Stomach (tissue), 8 donors: ENCODE measurements at regions not wholly inside any gene's neighbourhood (a gene's known extent, or its start where the extent isn't known, plus 50 kb on each side); places are given as distances from the start of the nearest gene placed in this dataset.
A peak's percentile ranks its signal among the peaks of the same experiment; 100 is the strongest.

Source experiments
- DNase-seq, 2 donors: peaks; one replicate each; pipeline versions ENCODE4 v3.0.0 to v3.0.0-alpha.2; 2013 to 2019
- H3K27ac ChIP-seq, 5 donors: fragments of 200-600 bp in 4 of 5; sonication (generic) in 4 of 5; one replicate each; pipeline ENCODE4 v1.5.1; 2013 to 2019; ENCODE audit warnings: mild to moderate bottlenecking in 1 of 5, moderate library complexity in 1 of 5
- H3K27me3 ChIP-seq, 3 donors: fragments of 200-600 bp; sonication (generic); one replicate each; pipeline ENCODE4 v1.5.1; 2017 to 2019; ENCODE audit warnings: mixed run types in 1 of 3
- H3K36me3 ChIP-seq, 4 donors: fragments of 200-600 bp; sonication (generic); 1 replicate in 3 of 4; 2 replicates in 1 of 4; pipeline ENCODE4 v1.5.1; 2016 to 2019
- H3K4me1 ChIP-seq, 4 donors: fragments of 200-600 bp; sonication (generic); one replicate each; pipeline ENCODE4 v1.5.1; 2016 to 2019
- H3K4me3 ChIP-seq, 4 donors: fragments of 200-600 bp; sonication (generic) in 3 of 4; one replicate each; pipeline ENCODE4 v1.5.1; 2016 to 2019; ENCODE audit warnings: mild to moderate bottlenecking in 1 of 4
- H3K9me3 ChIP-seq, 4 donors: fragments of 200-600 bp; sonication (generic); one replicate each; pipeline ENCODE4 v1.5.1; 2016 to 2019
- EP300 ChIP-seq: sonication (generic); formaldehyde crosslinking; IDR thresholded peaks from one replicate; pipeline ENCODE4 v1.6.1; 2017; ENCODE audit warnings: antibody characterized with exemption
- POLR2A ChIP-seq, 4 donors: fragments of 450-650 bp; IDR thresholded peaks; one replicate each; pipeline ENCODE4 v1.6.1; 2016; ENCODE audit warnings: antibody characterized with exemption in 4 of 4, control low read depth in 2 of 4, mild to moderate bottlenecking in 1 of 4, moderate library complexity in 1 of 4
- POLR2AphosphoS5 ChIP-seq, 3 donors: sonication (generic); formaldehyde crosslinking; IDR thresholded peaks; one replicate each; pipeline ENCODE4 v1.6.1; 2016; ENCODE audit warnings: antibody characterized with exemption in 3 of 3
- WGBS, 5 donors: extraction: QIAGEN DNeasy Blood & Tissue Kit in 3 of 5; methylation state at CpG; one replicate each; pipeline versions ENCODE4 v1.1.5 to v1.1.7; 2013 to 2018; 5-methylcytosine and 5-hydroxymethylcytosine counted together
- intact Hi-C: fragments of 100-400 bp; cut with DNase I; formaldehyde crosslinking; loops from one replicate; pipeline ENCODE4 v1.15.1; 2023; ENCODE audit warnings: low total_unique reads
- TF ChIP-seq, protein P1 (sequence below), 7 experiments: fragments of 450-650 bp in 4 of 7; fragments of 200-600 bp in 3 of 7; sonication (generic) in 3 of 7; IDR thresholded peaks; one replicate each; pipeline ENCODE4 v1.5.1; 2016 to 2019; ENCODE audit warnings: antibody characterized with exemption in 7 of 7, control low read depth in 2 of 7, mild to moderate bottlenecking in 1 of 7
- donor health status: healthy with polysubstance abuse.
- donor health status: Bipolar disorder and iron deficiency.
- donor health status: healthy.

DNA sequence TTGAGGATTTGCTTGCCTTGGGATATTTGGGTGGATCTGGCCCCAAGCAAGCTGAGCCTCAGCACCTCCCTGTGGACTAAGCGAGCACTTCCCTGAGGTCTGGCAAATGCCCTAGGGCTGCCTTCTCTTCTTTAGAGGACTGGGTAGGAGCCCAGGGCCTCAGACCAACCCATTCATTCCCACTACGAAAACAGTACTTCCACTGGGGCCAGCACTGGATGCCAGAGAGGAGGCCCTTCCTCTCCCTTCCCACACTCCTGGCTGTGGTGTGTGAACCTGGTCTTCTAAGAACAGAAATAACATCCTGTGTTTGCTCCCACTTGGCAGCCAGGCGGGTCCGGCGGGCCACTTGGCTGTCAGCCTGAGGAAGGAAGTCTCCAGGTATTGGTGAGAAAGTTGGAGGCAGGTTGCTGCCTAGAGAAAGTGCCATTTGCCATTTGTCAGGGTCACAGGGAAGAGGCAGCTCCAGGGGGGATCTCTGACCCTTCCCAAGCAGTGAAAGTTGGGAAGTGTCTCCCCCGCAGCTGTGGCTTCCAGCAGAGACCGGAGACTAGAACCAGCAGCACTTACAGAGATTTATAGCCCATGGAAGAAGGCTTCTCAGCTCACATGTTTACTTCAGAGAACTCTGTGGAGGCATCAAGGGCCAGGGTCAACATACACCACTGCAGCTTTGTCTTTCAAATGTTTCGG, 323.5 kb downstream of the SIPA1L2 start:
- Histone ChIP-seq H3K36me3 (no peaks in the 10 kb centered on the region), H3K27ac (peak overlapping the region in 4 of 5 donors; percentile 30 to 56 (median 48)), H3K4me1 (peaks cover 0 to 13% (median 11%) of the 10 kb centered on the region in 4 donors), H3K4me3 (no peak overlapping the region), H3K9me3 (no peaks in the 10 kb centered on the region), H3K27me3 (no peaks in the 10 kb centered on the region)
- WGBS, 5 donors, result 35 to 50% (median 39%) methylated on average over 5 to 8 of the region's 8 CpGs
- TF ChIP-seq, protein P1, sequence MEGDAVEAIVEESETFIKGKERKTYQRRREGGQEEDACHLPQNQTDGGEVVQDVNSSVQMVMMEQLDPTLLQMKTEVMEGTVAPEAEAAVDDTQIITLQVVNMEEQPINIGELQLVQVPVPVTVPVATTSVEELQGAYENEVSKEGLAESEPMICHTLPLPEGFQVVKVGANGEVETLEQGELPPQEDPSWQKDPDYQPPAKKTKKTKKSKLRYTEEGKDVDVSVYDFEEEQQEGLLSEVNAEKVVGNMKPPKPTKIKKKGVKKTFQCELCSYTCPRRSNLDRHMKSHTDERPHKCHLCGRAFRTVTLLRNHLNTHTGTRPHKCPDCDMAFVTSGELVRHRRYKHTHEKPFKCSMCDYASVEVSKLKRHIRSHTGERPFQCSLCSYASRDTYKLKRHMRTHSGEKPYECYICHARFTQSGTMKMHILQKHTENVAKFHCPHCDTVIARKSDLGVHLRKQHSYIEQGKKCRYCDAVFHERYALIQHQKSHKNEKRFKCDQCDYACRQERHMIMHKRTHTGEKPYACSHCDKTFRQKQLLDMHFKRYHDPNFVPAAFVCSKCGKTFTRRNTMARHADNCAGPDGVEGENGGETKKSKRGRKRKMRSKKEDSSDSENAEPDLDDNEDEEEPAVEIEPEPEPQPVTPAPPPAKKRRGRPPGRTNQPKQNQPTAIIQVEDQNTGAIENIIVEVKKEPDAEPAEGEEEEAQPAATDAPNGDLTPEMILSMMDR (IDR thresholded peaks at IDR 0.05), result peak in 1 of 7 experiments; percentile 18
- TF ChIP-seq POLR2A (IDR thresholded peaks at IDR 0.05) (no peak), POLR2AphosphoS5 (IDR thresholded peaks at IDR 0.05) (peak in 1 of 3 donors; percentile 14), EP300 (no peak)
- intact Hi-C loops, result no loop called here
- DNase-seq, result peak in 1 of 2 donors; percentile 76

DNA sequence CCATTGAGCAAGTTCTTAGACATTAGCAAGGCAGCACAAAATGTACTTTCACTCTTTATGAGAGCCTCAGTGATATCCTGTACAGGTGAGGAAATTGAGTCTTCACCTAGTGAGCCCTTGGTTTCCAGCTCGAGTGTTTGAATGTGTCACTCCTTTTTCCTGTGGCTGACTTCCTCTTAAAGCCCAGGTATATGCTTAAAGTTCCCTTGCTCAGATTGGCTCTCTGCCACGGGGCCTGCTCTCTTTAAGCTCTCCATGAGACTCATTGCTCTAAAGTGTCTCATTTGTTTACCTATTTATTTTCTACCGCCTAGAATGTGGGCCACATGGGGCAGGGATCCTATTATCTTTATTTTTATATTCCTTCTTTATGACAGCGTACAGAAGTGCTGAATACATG, 324.9 kb downstream of the SIPA1L2 start:
- TF ChIP-seq EP300 (no peak), POLR2A (IDR thresholded peaks at IDR 0.05) (no peak), POLR2AphosphoS5 (IDR thresholded peaks at IDR 0.05) (no peak)
- TF ChIP-seq, protein P1 (IDR thresholded peaks at IDR 0.05), result no peak
- no peaks in the 10 kb centered on the region for H3K9me3 ChIP-seq
- intact Hi-C loops, result no loop called here
- H3K27me3 ChIP-seq, result no peaks in the 10 kb centered on the region
- no peaks in the 10 kb centered on the region for H3K36me3 ChIP-seq
- WGBS, 5 donors, result 48 to 62% (median 56%) methylated on average over 4 of the region's 4 CpGs
- H3K27ac ChIP-seq, result no peak overlapping the region
- H3K4me3 ChIP-seq, result no peak overlapping the region
- peaks cover 0 to 13% (median 11%) of the 10 kb centered on the region in 4 donors for H3K4me1 ChIP-seq
- no peak for DNase-seq

GRCh38 chr1:232303222-232303620, 326.7 kb downstream of the SIPA1L2 start:
- Histone ChIP-seq H3K4me1 (peaks cover 0 to 13% (median 11%) of the 10 kb centered on the region in 4 donors), H3K4me3 (no peak overlapping the region), H3K9me3 (no peaks in the 10 kb centered on the region), H3K27ac (no peak overlapping the region), H3K27me3 (no peaks in the 10 kb centered on the region), H3K36me3 (no peaks in the 10 kb centered on the region)
- 86 to 95% (median 91%) methylated on average over 5 of the region's 5 CpGs for WGBS, 5 donors
- TF ChIP-seq POLR2AphosphoS5 (IDR thresholded peaks at IDR 0.05) (no peak), EP300 (no peak), POLR2A (IDR thresholded peaks at IDR 0.05) (no peak)
- TF ChIP-seq, protein P1 (IDR thresholded peaks at IDR 0.05), result no peak
- intact Hi-C loops, result no loop called here
- no peak for DNase-seq

DNA sequence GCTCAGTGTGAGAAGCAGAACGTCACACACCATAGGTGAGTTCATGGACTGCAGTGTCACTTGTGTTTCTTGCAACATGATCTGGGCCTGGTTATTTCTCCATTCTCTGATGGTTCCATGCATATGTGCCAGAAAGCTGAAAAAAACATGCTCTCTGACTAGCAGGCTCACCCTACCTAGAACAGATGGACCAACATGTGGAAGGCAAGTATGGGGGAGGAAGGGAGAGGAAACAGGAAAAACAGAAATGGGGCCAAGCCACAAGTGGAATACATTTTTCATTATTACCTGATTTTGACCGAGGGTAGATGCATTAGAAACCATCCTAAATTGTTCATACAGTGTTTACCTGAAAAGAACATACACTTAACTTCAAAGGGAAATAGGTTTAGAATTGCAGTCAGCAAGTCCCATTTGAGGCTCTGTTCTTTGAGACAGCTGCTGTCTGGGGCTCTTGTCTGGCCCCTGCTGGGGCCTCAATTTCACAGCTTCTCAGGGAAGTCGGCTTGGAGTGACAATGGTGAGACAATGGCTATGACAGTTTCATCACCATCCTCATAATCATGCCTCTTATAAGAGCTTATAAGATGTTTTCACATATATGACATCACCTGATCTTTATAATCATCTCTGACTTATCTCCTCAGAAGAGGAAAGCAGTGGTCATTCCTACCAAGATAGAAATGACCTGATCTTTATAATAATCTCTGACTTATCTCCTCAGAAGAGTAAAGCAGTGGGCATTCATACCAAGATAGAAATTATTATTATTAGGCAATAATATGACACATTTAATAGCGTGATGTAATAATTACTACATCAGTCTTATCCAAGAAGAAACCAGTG, 327.3 kb downstream of the SIPA1L2 start:
- intact Hi-C loops, result no loop called here
- H3K36me3 ChIP-seq, result no peaks in the 10 kb centered on the region
- no peak for DNase-seq
- no peaks in the 10 kb centered on the region for H3K9me3 ChIP-seq
- H3K27ac ChIP-seq, result no peak overlapping the region
- H3K4me3 ChIP-seq, result no peak overlapping the region
- no peaks in the 10 kb centered on the region for H3K27me3 ChIP-seq
- WGBS, 5 donors, result 54 to 68% (median 64%) methylated on average over 4 of the region's 4 CpGs
- TF ChIP-seq EP300 (no peak), POLR2A (IDR thresholded peaks at IDR 0.05) (no peak), POLR2AphosphoS5 (IDR thresholded peaks at IDR 0.05) (no peak)
- TF ChIP-seq, protein P1 (IDR thresholded peaks at IDR 0.05), result no peak
- H3K4me1 ChIP-seq, result peaks cover 0 to 13% (median 11%) of the 10 kb centered on the region in 4 donors
